ENCODE measurements at regions not wholly inside any gene's neighbourhood (a gene's known extent, or its start where the extent isn't known, plus 50 kb on each side); places are given as distances from the start of the nearest gene placed in this dataset.
"Not testable (repeated sequence)": the region's sequence is repeated elsewhere in the genome, so short reads cannot be mapped to it uniquely, and the experiment has no call there.

- TF ChIP-seq, protein P1, sequence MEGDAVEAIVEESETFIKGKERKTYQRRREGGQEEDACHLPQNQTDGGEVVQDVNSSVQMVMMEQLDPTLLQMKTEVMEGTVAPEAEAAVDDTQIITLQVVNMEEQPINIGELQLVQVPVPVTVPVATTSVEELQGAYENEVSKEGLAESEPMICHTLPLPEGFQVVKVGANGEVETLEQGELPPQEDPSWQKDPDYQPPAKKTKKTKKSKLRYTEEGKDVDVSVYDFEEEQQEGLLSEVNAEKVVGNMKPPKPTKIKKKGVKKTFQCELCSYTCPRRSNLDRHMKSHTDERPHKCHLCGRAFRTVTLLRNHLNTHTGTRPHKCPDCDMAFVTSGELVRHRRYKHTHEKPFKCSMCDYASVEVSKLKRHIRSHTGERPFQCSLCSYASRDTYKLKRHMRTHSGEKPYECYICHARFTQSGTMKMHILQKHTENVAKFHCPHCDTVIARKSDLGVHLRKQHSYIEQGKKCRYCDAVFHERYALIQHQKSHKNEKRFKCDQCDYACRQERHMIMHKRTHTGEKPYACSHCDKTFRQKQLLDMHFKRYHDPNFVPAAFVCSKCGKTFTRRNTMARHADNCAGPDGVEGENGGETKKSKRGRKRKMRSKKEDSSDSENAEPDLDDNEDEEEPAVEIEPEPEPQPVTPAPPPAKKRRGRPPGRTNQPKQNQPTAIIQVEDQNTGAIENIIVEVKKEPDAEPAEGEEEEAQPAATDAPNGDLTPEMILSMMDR (IDR thresholded peaks at IDR 0.05; ENCODE audit: borderline replicate concordance) = no peak
- DNase-seq = no peak
- intact Hi-C loops (cut with micrococcal nuclease) = no loop called here
Measured at GRCh38 chr5:98364549-98364948, 408.9 kb upstream of the RGMB start.

DNA sequence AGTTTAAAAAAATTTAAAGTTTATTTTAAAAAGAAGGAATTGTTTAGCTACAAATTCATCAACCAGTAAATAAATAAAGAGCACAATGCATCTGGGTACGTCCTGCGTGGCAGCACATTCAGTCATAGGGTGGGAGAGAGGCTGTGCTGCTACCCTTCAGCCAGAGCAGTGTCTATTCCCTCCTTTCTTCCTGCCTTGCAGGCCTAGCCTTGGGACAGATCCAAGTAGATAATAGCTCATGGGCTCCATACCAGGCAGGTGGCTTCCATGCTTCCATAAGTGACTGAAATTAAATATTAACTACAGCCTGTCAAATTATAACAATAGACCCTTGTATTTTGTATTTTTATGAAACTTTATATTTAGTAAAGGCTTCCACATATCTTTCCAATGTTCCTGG is 408.3 kb upstream of the RGMB start:
- TF ChIP-seq, protein P1 (IDR thresholded peaks at IDR 0.05; ENCODE audit: borderline replicate concordance) = no peak
- Histone ChIP-seq H3K9me3 (replicated peaks) (no peaks in the 10 kb centered on the region), H3K27ac (replicated peaks) (no peak overlapping the region), H3K4me3 (no peak overlapping the region), H3K36me3 (no peaks in the 10 kb centered on the region), H3K4me1 (no peaks in the 10 kb centered on the region), H3K27me3 (ENCODE audit: low read depth) (no peaks in the 10 kb centered on the region)
- intact Hi-C loops (cut with micrococcal nuclease) = no loop called here
- DNase-seq = no peak

More at GRCh38 chr5:98364549-98364948, 408.9 kb upstream of the RGMB start:
- Histone ChIP-seq H3K27ac (replicated peaks) (no peak overlapping the region), H3K27me3 (ENCODE audit: low read depth) (no peaks in the 10 kb centered on the region), H3K9me3 (replicated peaks) (peaks cover 5% of the 10 kb centered on the region), H3K36me3 (no peaks in the 10 kb centered on the region), H3K4me3 (no peak overlapping the region), H3K4me1 (no peaks in the 10 kb centered on the region)

GRCh38 chr5:98368141-98368540 is 405.3 kb upstream of the RGMB start:
- Histone ChIP-seq H3K4me3 (no peak overlapping the region), H3K36me3 (no peaks in the 10 kb centered on the region)
- intact Hi-C loops (cut with micrococcal nuclease) = no loop called here

DNA sequence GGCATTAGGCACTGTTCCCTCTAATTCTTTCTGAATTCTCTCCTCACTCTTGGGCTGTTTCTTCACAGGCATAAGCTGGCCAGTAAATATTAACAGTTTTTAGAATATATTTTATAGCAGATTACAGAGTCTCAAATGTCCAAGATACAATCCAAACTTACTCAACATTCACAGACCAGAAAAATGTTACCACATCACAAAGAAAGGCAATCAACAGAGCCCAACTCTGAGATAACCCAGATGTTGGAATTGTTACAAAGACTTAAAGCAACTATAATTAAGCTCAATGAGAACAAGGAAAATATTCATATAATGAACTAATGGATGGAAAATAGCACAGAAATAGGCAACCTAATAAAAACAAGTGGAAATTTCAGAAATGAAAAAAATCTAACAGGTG is 401.1 kb upstream of the RGMB start:
- Histone ChIP-seq H3K9me3 (replicated peaks) (no peaks in the 10 kb centered on the region), H3K36me3 (no peaks in the 10 kb centered on the region), H3K4me3 (no peak overlapping the region), H3K27ac (replicated peaks) (no peak overlapping the region), H3K4me1 (no peaks in the 10 kb centered on the region), H3K27me3 (ENCODE audit: low read depth) (no peaks in the 10 kb centered on the region)
- intact Hi-C loops (cut with micrococcal nuclease) = no loop called here
- no peak for DNase-seq
- TF ChIP-seq, protein P1 (IDR thresholded peaks at IDR 0.05; ENCODE audit: borderline replicate concordance) = no peak

More at GRCh38 chr5:98368141-98368540, 405.3 kb upstream of the RGMB start:
- no peaks in the 10 kb centered on the region for H3K9me3 ChIP-seq (replicated peaks)
- no peaks in the 10 kb centered on the region for H3K4me1 ChIP-seq
- TF ChIP-seq, protein P1 (IDR thresholded peaks at IDR 0.05; ENCODE audit: borderline replicate concordance) = no peak
- no peak for DNase-seq
- no peak overlapping the region for H3K27ac ChIP-seq (replicated peaks)
- H3K27me3 ChIP-seq (ENCODE audit: low read depth) = no peaks in the 10 kb centered on the region

DNA sequence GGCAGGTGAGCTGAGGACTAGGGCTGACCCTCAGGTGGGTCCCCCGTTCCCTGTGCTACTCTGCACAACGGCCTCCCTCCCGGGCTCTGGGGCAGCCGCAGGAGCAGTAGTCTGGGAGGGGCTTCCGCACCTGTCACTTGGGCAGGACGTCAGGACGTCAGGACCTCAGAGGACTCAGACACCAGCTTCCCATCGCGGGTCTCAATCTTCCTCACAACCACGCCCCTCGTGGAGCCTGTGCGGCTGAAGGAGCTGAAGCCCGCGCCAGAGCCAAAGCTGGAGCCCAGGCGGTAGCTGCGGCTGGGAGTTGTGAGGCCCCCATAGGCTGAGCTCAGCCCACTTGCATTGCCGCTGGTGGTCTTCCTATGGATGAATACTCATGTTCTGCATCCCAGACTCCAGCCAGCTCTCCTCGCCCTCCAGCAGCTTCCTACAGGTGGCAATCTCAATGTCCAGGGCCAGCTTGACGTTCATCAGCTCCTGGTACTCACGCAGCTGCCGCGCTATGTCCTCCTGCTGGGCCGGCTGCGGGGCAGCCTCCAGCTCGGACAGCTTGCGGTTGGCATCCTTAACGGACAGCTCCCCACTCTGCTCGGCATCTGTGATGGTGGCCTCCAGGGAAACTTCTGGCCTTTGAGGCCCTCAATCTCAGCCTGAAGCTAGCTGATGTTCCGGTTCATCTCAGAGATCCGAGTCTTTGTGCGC is 381.4 kb upstream of the RGMB start:
- intact Hi-C loops (cut with micrococcal nuclease) = no loop called here
- Histone ChIP-seq H3K4me3 (no peak overlapping the region), H3K4me1 (no peaks in the 10 kb centered on the region), H3K27ac (replicated peaks) (no peak overlapping the region), H3K36me3 (no peaks in the 10 kb centered on the region), H3K27me3 (ENCODE audit: low read depth) (no peaks in the 10 kb centered on the region), H3K9me3 (replicated peaks) (peaks cover 7% of the 10 kb centered on the region)
- TF ChIP-seq, protein P1 (IDR thresholded peaks at IDR 0.05; ENCODE audit: borderline replicate concordance) = no peak
- no peak for DNase-seq

- intact Hi-C loops (cut with micrococcal nuclease); DNase-seq; H3K27me3 ChIP-seq (ENCODE audit: low read depth): not testable (repeated sequence)
Measured at GRCh38 chr5:98393205-98393604, 380.3 kb upstream of the RGMB start.

More at GRCh38 chr5:98393205-98393604, 380.3 kb upstream of the RGMB start:
- not testable (repeated sequence) for H3K27ac ChIP-seq (replicated peaks); H3K4me3 ChIP-seq; H3K9me3 ChIP-seq (replicated peaks); H3K36me3 ChIP-seq; H3K4me1 ChIP-seq
